ENCODE measurements at regions not wholly inside any gene's neighbourhood (a gene's known extent, or its start where the extent isn't known, plus 50 kb on each side); places are given as distances from the start of the nearest gene placed in this dataset.

DNA sequence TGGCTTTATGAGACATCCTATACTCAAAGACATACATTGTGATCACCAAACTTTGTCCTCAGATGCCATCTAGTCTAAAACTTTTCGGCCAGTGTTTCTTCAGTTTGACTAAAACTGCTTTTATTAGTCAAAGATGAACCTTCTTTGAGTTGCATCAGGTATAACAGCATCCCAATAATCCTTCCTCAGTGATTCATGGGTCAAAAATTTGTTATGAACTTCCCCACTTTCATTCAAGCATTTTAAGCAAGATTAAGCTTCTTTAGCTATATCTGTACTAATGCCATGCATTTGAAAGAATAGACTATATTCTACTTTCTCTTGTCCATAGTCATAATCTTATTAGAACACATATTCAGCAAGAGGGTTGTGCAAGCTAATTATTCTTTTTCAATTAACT, 1070.4 kb upstream of the ADGRL3 start:
- TF ChIP-seq, protein P1, sequence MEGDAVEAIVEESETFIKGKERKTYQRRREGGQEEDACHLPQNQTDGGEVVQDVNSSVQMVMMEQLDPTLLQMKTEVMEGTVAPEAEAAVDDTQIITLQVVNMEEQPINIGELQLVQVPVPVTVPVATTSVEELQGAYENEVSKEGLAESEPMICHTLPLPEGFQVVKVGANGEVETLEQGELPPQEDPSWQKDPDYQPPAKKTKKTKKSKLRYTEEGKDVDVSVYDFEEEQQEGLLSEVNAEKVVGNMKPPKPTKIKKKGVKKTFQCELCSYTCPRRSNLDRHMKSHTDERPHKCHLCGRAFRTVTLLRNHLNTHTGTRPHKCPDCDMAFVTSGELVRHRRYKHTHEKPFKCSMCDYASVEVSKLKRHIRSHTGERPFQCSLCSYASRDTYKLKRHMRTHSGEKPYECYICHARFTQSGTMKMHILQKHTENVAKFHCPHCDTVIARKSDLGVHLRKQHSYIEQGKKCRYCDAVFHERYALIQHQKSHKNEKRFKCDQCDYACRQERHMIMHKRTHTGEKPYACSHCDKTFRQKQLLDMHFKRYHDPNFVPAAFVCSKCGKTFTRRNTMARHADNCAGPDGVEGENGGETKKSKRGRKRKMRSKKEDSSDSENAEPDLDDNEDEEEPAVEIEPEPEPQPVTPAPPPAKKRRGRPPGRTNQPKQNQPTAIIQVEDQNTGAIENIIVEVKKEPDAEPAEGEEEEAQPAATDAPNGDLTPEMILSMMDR (IDR thresholded peaks at IDR 0.05), result no peak
- no peak for TF ChIP-seq POLR2A (IDR thresholded peaks at IDR 0.05)
- no peak for TF ChIP-seq POLR2AphosphoS5 (IDR thresholded peaks at IDR 0.05)
